ENCODE measurements at regions not wholly inside any gene's neighbourhood (a gene's known extent, or its start where the extent isn't known, plus 50 kb on each side); places are given as distances from the start of the nearest gene placed in this dataset.
"Not testable (repeated sequence)": the region's sequence is repeated elsewhere in the genome, so short reads cannot be mapped to it uniquely, and the experiment has no call there.

GRCh38 chr21:17697473-17697872 lies 84.8 kb upstream of the BTG3 start:
- Histone ChIP-seq H3K4me1 (no peaks in the 10 kb centered on the region), H3K27ac (no peak overlapping the region), H3K36me3 (no peaks in the 10 kb centered on the region), H3K4me3 (no peak overlapping the region), H3K9me3 (no peaks in the 10 kb centered on the region), H3K27me3 (no peaks in the 10 kb centered on the region)
- TF ChIP-seq CTCF (IDR thresholded peaks at IDR 0.05) (no peak), POLR2AphosphoS5 (IDR thresholded peaks at IDR 0.05; ENCODE audit: insufficient read depth in 1 of 2, low read depth in 1 of 2) (no peak), POLR2A (IDR thresholded peaks at IDR 0.05) (no peak)
- intact Hi-C loops (cut with DNase I) = no loop called here
- no peak for DNase-seq (ENCODE audit: extremely low spot score in 2 of 2)

- H3K36me3 ChIP-seq; DNase-seq (ENCODE audit: extremely low spot score in 2 of 2); H3K27ac ChIP-seq; H3K9me3 ChIP-seq; H3K4me3 ChIP-seq; intact Hi-C loops (cut with DNase I); H3K27me3 ChIP-seq: not testable (repeated sequence)
- peaks cover 12% of the 10 kb centered on the region for H3K4me1 ChIP-seq
These were observed 81.7 kb upstream of the BTG3 start for GRCh38 chr21:17694416-17694815.

GRCh38 chr21:17693801-17694200 lies 81.1 kb upstream of the BTG3 start:
- no peak overlapping the region for H3K27ac ChIP-seq
- TF ChIP-seq POLR2A (IDR thresholded peaks at IDR 0.05) (no peak), POLR2AphosphoS5 (IDR thresholded peaks at IDR 0.05; ENCODE audit: insufficient read depth in 1 of 2, low read depth in 1 of 2) (no peak), CTCF (IDR thresholded peaks at IDR 0.05) (no peak)
- H3K4me1 ChIP-seq = peaks cover 18% of the 10 kb centered on the region
- no peaks in the 10 kb centered on the region for H3K9me3 ChIP-seq
- H3K27me3 ChIP-seq = no peaks in the 10 kb centered on the region
- no peaks in the 10 kb centered on the region for H3K36me3 ChIP-seq
- DNase-seq (ENCODE audit: extremely low spot score in 2 of 2) = no peak
- H3K4me3 ChIP-seq = no peak overlapping the region
- intact Hi-C loops (cut with DNase I) = no loop called here

GRCh38 chr21:17690078-17690494 lies 77.4 kb upstream of the BTG3 start:
- Histone ChIP-seq H3K27me3 (no peaks in the 10 kb centered on the region), H3K36me3 (no peaks in the 10 kb centered on the region), H3K9me3 (no peaks in the 10 kb centered on the region), H3K27ac (peak overlapping the region; percentile 48), H3K4me1 (peaks cover 21% of the 10 kb centered on the region), H3K4me3 (no peak overlapping the region)
- TF ChIP-seq POLR2A (IDR thresholded peaks at IDR 0.05) (no peak), POLR2AphosphoS5 (IDR thresholded peaks at IDR 0.05; ENCODE audit: insufficient read depth in 1 of 2, low read depth in 1 of 2) (no peak), CTCF (IDR thresholded peaks at IDR 0.05) (no peak)
- intact Hi-C loops (cut with DNase I) = no loop called here
- no peak for DNase-seq (ENCODE audit: extremely low spot score in 2 of 2)

GRCh38 chr21:17688912-17689874 lies 76.5 kb upstream of the BTG3 start:
- H3K27me3 ChIP-seq = no peaks in the 10 kb centered on the region
- peaks cover 21% of the 10 kb centered on the region for H3K4me1 ChIP-seq
- TF ChIP-seq POLR2A (IDR thresholded peaks at IDR 0.05) (no peak), POLR2AphosphoS5 (IDR thresholded peaks at IDR 0.05; ENCODE audit: insufficient read depth in 1 of 2, low read depth in 1 of 2) (peak in 1 of 2 donors; percentile 21)
- no peak for DNase-seq (ENCODE audit: extremely low spot score in 2 of 2)
- peak overlapping the region; percentile 48 for H3K27ac ChIP-seq
- H3K9me3 ChIP-seq = no peaks in the 10 kb centered on the region
- no peak overlapping the region for H3K4me3 ChIP-seq
- no peaks in the 10 kb centered on the region for H3K36me3 ChIP-seq
- intact Hi-C loops (cut with DNase I) = loop anchor here (10.0 kb wide), 1 partner anchor 236 kb away; no protein-coding TSS in a partner anchor

GRCh38 chr21:17682924-17683323 lies 70.2 kb upstream of the BTG3 start:
- no peaks in the 10 kb centered on the region for H3K27me3 ChIP-seq
- no peak overlapping the region for H3K4me3 ChIP-seq
- no peak overlapping the region for H3K27ac ChIP-seq
- no peaks in the 10 kb centered on the region for H3K9me3 ChIP-seq
- intact Hi-C loops (cut with DNase I) = loop anchor here (10.0 kb wide), 1 partner anchor 242 kb away; no protein-coding TSS in a partner anchor
- no peak for TF ChIP-seq POLR2A (IDR thresholded peaks at IDR 0.05)
- TF ChIP-seq POLR2AphosphoS5 (IDR thresholded peaks at IDR 0.05; ENCODE audit: insufficient read depth in 1 of 2, low read depth in 1 of 2) = no peak
- no peak for TF ChIP-seq CTCF (IDR thresholded peaks at IDR 0.05)
- DNase-seq (ENCODE audit: extremely low spot score in 2 of 2) = no peak
- H3K36me3 ChIP-seq = no peaks in the 10 kb centered on the region
- H3K4me1 ChIP-seq = no peaks in the 10 kb centered on the region
